ENCODE measurements at regions not wholly inside any gene's neighbourhood (a gene's known extent, or its start where the extent isn't known, plus 50 kb on each side); places are given as distances from the start of the nearest gene placed in this dataset.

GRCh38 chr10:3016016-3016415 lies 51.3 kb upstream of the PFKP start:
- TF ChIP-seq EZH2phosphoT487 (IDR thresholded peaks at IDR 0.05; ENCODE audit: borderline replicate concordance, low read depth, low read length) (no peak), CTCF (conservative IDR thresholded peaks at IDR 0.05; ENCODE audit: low read length) (no peak)
- no peak overlapping the region for H3K27ac ChIP-seq (ENCODE audit: low read depth, low read length, poor library complexity, severe bottlenecking)
- POLR2A ChIA-PET = interaction anchor here (0.6 kb wide), 1 partner anchor 11 kb away, joined by 3 read pairs; no protein-coding TSS in a partner anchor

GRCh38 chr10:3014968-3015367 lies 52.4 kb upstream of the PFKP start:
- no peaks in the 10 kb centered on the region for H3K9me2 ChIP-seq (ENCODE audit: insufficient read depth, low read length)
- no peak for DNase-seq (ENCODE audit: low spot score)
- H3K4me1 ChIP-seq (ENCODE audit: insufficient read depth, low read length, poor library complexity, severe bottlenecking) = no peaks in the 10 kb centered on the region
- no peaks in the 10 kb centered on the region for H3K9me3 ChIP-seq (ENCODE audit: low read length)
- H3K4me2 ChIP-seq (ENCODE audit: low read length) = no peak overlapping the region
- no peak overlapping the region for H3K4me3 ChIP-seq (ENCODE audit: low read depth, low read length, poor library complexity, severe bottlenecking)
- H3K36me3 ChIP-seq (ENCODE audit: insufficient read depth, low read length) = no peaks in the 10 kb centered on the region
- no peak overlapping the region for H2AFZ ChIP-seq (ENCODE audit: low read length)
- no TSS peak for BruUV-seq (replicated peaks)
- no peak overlapping the region for H3K27ac ChIP-seq (ENCODE audit: low read depth, low read length, poor library complexity, severe bottlenecking)
- H3K79me2 ChIP-seq (ENCODE audit: insufficient read depth, low read depth, low read length) = no peaks in the 10 kb centered on the region
- H4K20me1 ChIP-seq (ENCODE audit: insufficient read depth, low read length) = no peaks in the 10 kb centered on the region
- TF ChIP-seq CTCF (conservative IDR thresholded peaks at IDR 0.05; ENCODE audit: low read length) = no peak
- no peak for TF ChIP-seq EZH2phosphoT487 (IDR thresholded peaks at IDR 0.05; ENCODE audit: borderline replicate concordance, low read depth, low read length)
- intact Hi-C loops (cut with micrococcal nuclease; ENCODE audit: unreplicated experiment) = no loop called here
- ChIA-PET CTCF (ENCODE audit: unreplicated experiment) (no interaction called here), POLR2A (no interaction called here)

More at GRCh38 chr10:3016016-3016415, 51.3 kb upstream of the PFKP start:
- DNase-seq (ENCODE audit: low spot score) = no peak
- no peaks in the 10 kb centered on the region for H3K4me1 ChIP-seq (ENCODE audit: insufficient read depth, low read length, poor library complexity, severe bottlenecking)
- no peak overlapping the region for H3K4me3 ChIP-seq (ENCODE audit: low read depth, low read length, poor library complexity, severe bottlenecking)
- no TSS peak for BruUV-seq (replicated peaks)
- no peak overlapping the region for H2AFZ ChIP-seq (ENCODE audit: low read length)
- no peaks in the 10 kb centered on the region for H3K79me2 ChIP-seq (ENCODE audit: insufficient read depth, low read depth, low read length)
- no peaks in the 10 kb centered on the region for H3K9me2 ChIP-seq (ENCODE audit: insufficient read depth, low read length)
- no peaks in the 10 kb centered on the region for H3K36me3 ChIP-seq (ENCODE audit: insufficient read depth, low read length)
- H3K4me2 ChIP-seq (ENCODE audit: low read length) = no peak overlapping the region
- H4K20me1 ChIP-seq (ENCODE audit: insufficient read depth, low read length) = no peaks in the 10 kb centered on the region
- CTCF ChIA-PET (ENCODE audit: unreplicated experiment) = no interaction called here
- no peaks in the 10 kb centered on the region for H3K9me3 ChIP-seq (ENCODE audit: low read length)
- intact Hi-C loops (cut with micrococcal nuclease; ENCODE audit: unreplicated experiment) = no loop called here

GRCh38 chr10:3012223-3012622 lies 55.1 kb upstream of the PFKP start:
- Histone ChIP-seq H3K9me2 (ENCODE audit: insufficient read depth, low read length) (no peaks in the 10 kb centered on the region), H4K20me1 (ENCODE audit: insufficient read depth, low read length) (no peaks in the 10 kb centered on the region), H3K4me3 (ENCODE audit: low read depth, low read length, poor library complexity, severe bottlenecking) (no peak overlapping the region), H3K27ac (ENCODE audit: low read depth, low read length, poor library complexity, severe bottlenecking) (no peak overlapping the region), H2AFZ (ENCODE audit: low read length) (no peak overlapping the region), H3K36me3 (ENCODE audit: insufficient read depth, low read length) (no peaks in the 10 kb centered on the region), H3K4me2 (ENCODE audit: low read length) (no peak overlapping the region), H3K79me2 (ENCODE audit: insufficient read depth, low read depth, low read length) (no peaks in the 10 kb centered on the region), H3K9me3 (ENCODE audit: low read length) (no peaks in the 10 kb centered on the region), H3K4me1 (ENCODE audit: insufficient read depth, low read length, poor library complexity, severe bottlenecking) (no peaks in the 10 kb centered on the region)
- DNase-seq (ENCODE audit: low spot score) = no peak
- ChIA-PET CTCF (ENCODE audit: unreplicated experiment) (no interaction called here), POLR2A (no interaction called here)
- intact Hi-C loops (cut with micrococcal nuclease; ENCODE audit: unreplicated experiment) = no loop called here
- TF ChIP-seq CTCF (conservative IDR thresholded peaks at IDR 0.05; ENCODE audit: low read length) (no peak), EZH2phosphoT487 (IDR thresholded peaks at IDR 0.05; ENCODE audit: borderline replicate concordance, low read depth, low read length) (no peak)
- BruUV-seq (replicated peaks) = no TSS peak
